ENCODE measurements at regions not wholly inside any gene's neighbourhood (a gene's known extent, or its start where the extent isn't known, plus 50 kb on each side); places are given as distances from the start of the nearest gene placed in this dataset.

GRCh38 chr3:35946854-35947515 is 307.7 kb downstream of the ARPP21 start:
- no peak for DNase-seq (ENCODE audit: low read depth, low spot score)

- no peak for DNase-seq (ENCODE audit: low read depth, low spot score)
Observed at GRCh38 chr3:35950021-35950420, 310.7 kb downstream of the ARPP21 start.

GRCh38 chr3:35954413-35954812 is 315.1 kb downstream of the ARPP21 start:
- no peak for DNase-seq (ENCODE audit: low read depth, low spot score)

- DNase-seq (ENCODE audit: low read depth, low spot score): no peak
Observed at GRCh38 chr3:35965908-35966307, 326.6 kb downstream of the ARPP21 start.

- DNase-seq (ENCODE audit: low read depth, low spot score): no peak
Observed at GRCh38 chr3:35966629-35967464, 327.5 kb downstream of the ARPP21 start.

GRCh38 chr3:35968043-35968622 is 328.8 kb downstream of the ARPP21 start:
- DNase-seq (ENCODE audit: low read depth, low spot score): no peak

- DNase-seq (ENCODE audit: low read depth, low spot score): no peak
Observed at GRCh38 chr3:35969406-35969805, 330.1 kb downstream of the ARPP21 start.

- DNase-seq (ENCODE audit: low read depth, low spot score): no peak
Observed at GRCh38 chr3:35970793-35971192, 331.5 kb downstream of the ARPP21 start.

- no peak for DNase-seq (ENCODE audit: low read depth, low spot score)
Observed at GRCh38 chr3:35971686-35972085, 332.4 kb downstream of the ARPP21 start.

- DNase-seq (ENCODE audit: low read depth, low spot score): no peak
Observed at GRCh38 chr3:35974872-35975271, 335.5 kb downstream of the ARPP21 start.

GRCh38 chr3:35986161-35986560 is 346.8 kb downstream of the ARPP21 start:
- DNase-seq (ENCODE audit: low read depth, low spot score): no peak

GRCh38 chr3:35987386-35987785 is 348.1 kb downstream of the ARPP21 start:
- DNase-seq (ENCODE audit: low read depth, low spot score): no peak

GRCh38 chr3:35992041-35992440 is 352.7 kb downstream of the ARPP21 start:
- DNase-seq (ENCODE audit: low read depth, low spot score): no peak

- no peak for DNase-seq (ENCODE audit: low read depth, low spot score)
Observed at GRCh38 chr3:36011791-36012190, 368.5 kb upstream of the STAC start.

GRCh38 chr3:36013425-36013824 is 366.9 kb upstream of the STAC start:
- DNase-seq (ENCODE audit: low read depth, low spot score): no peak

- no peak for DNase-seq (ENCODE audit: low read depth, low spot score)
Observed at GRCh38 chr3:36025232-36025631, 355.1 kb upstream of the STAC start.

GRCh38 chr3:36032180-36033047 is 347.9 kb upstream of the STAC start:
- no peak for DNase-seq (ENCODE audit: low read depth, low spot score)

- DNase-seq (ENCODE audit: low read depth, low spot score): no peak
Observed at GRCh38 chr3:36058404-36059030, 321.8 kb upstream of the STAC start.

GRCh38 chr3:36060950-36061349 is 319.4 kb upstream of the STAC start:
- DNase-seq (ENCODE audit: low read depth, low spot score): no peak

GRCh38 chr3:36063992-36064391 is 316.3 kb upstream of the STAC start:
- no peak for DNase-seq (ENCODE audit: low read depth, low spot score)

- no peak for DNase-seq (ENCODE audit: low read depth, low spot score)
Observed at GRCh38 chr3:36065321-36065720, 315.0 kb upstream of the STAC start.
